Parathyroid adenoma (tissue), 2 donors: ENCODE measurements at regions not wholly inside any gene's neighbourhood (a gene's known extent, or its start where the extent isn't known, plus 50 kb on each side); places are given as distances from the start of the nearest gene placed in this dataset.
A peak's percentile ranks its signal among the peaks of the same experiment; 100 is the strongest.

Experiments used
- H2AFZ ChIP-seq: fragments of 300-600 bp; sonication (generic); one replicate; pipeline ENCODE4 v1.7.0; 2017; ENCODE audit warnings: antibody characterized with exemption, mild to moderate bottlenecking
- H3K27ac ChIP-seq: fragments of 300-600 bp; sonication (generic); one replicate; pipeline ENCODE4 v1.7.0; 2017
- H3K27me3 ChIP-seq: fragments of 300-600 bp; sonication (generic); one replicate; pipeline ENCODE4 v1.7.0; 2017; ENCODE audit warnings: low read length; ENCODE audit not compliant: control insufficient read depth, insufficient read depth
- H3K36me3 ChIP-seq: fragments of 300-600 bp; sonication (generic); one replicate; pipeline ENCODE4 v1.7.0; 2017; ENCODE audit warnings: low read length; ENCODE audit not compliant: control insufficient read depth, insufficient read depth
- H3K4me1 ChIP-seq: fragments of 300-600 bp; sonication (generic); one replicate; pipeline ENCODE4 v1.7.0; 2017; ENCODE audit warnings: control low read depth
- H3K4me2 ChIP-seq: fragments of 300-600 bp; sonication (generic); one replicate; pipeline ENCODE4 v1.7.0; 2017; ENCODE audit warnings: low read length
- H3K4me3 ChIP-seq: fragments of 300-600 bp; sonication (generic); one replicate; pipeline ENCODE4 v1.7.0; 2017; ENCODE audit warnings: low read depth, low read length
- H3K79me2 ChIP-seq: fragments of 300-600 bp; sonication (generic); one replicate; pipeline ENCODE4 v1.7.0; 2017; ENCODE audit warnings: control low read depth
- H3K9ac ChIP-seq: fragments of 300-600 bp; sonication (generic); one replicate; pipeline ENCODE4 v1.7.0; 2017; ENCODE audit warnings: mild to moderate bottlenecking
- H3K9me3 ChIP-seq: fragments of 300-600 bp; sonication (generic); one replicate; pipeline ENCODE4 v1.7.0; 2017; ENCODE audit warnings: low read length; ENCODE audit not compliant: control insufficient read depth
- TF ChIP-seq, protein P1 (sequence below): fragments of 300-600 bp; sonication (generic); IDR thresholded peaks from one replicate; pipeline ENCODE4 v1.7.0; 2017; ENCODE audit warnings: antibody characterized with exemption, mild to moderate bottlenecking
- donor health status: primary hyperparathyroidism.

DNA sequence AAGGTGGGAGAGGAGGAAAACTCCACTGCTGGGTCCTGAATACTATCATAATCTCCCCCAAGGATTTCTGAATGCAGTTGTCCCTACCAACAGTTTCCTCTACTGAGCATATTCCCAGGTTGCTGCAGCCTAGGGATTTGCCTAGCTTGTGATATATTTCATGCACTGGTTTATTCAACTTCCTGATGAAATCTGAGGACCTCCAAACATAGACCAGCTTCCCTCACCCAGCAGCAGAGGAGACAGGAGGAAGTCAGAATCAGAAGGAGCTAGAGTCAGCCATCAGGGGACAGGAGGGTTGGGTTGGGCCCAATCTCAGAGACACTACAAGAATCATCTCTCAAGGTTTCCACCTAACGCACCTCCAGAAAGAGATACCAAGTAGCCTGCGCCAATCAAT lies 138.4 kb upstream of the TOP1 start:
- H3K36me3 ChIP-seq, result no peaks in the 10 kb centered on the region
- H3K27me3 ChIP-seq, result no peaks in the 10 kb centered on the region
- no peak overlapping the region for H2AFZ ChIP-seq
- peaks cover 5% of the 10 kb centered on the region for H3K4me1 ChIP-seq
- no peak overlapping the region for H3K4me3 ChIP-seq
- TF ChIP-seq, protein P1, sequence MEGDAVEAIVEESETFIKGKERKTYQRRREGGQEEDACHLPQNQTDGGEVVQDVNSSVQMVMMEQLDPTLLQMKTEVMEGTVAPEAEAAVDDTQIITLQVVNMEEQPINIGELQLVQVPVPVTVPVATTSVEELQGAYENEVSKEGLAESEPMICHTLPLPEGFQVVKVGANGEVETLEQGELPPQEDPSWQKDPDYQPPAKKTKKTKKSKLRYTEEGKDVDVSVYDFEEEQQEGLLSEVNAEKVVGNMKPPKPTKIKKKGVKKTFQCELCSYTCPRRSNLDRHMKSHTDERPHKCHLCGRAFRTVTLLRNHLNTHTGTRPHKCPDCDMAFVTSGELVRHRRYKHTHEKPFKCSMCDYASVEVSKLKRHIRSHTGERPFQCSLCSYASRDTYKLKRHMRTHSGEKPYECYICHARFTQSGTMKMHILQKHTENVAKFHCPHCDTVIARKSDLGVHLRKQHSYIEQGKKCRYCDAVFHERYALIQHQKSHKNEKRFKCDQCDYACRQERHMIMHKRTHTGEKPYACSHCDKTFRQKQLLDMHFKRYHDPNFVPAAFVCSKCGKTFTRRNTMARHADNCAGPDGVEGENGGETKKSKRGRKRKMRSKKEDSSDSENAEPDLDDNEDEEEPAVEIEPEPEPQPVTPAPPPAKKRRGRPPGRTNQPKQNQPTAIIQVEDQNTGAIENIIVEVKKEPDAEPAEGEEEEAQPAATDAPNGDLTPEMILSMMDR, result no peak
- H3K9ac ChIP-seq, result no peak overlapping the region
- H3K27ac ChIP-seq, result no peak overlapping the region
- no peaks in the 10 kb centered on the region for H3K9me3 ChIP-seq
- H3K79me2 ChIP-seq, result no peaks in the 10 kb centered on the region
- no peak overlapping the region for H3K4me2 ChIP-seq

DNA sequence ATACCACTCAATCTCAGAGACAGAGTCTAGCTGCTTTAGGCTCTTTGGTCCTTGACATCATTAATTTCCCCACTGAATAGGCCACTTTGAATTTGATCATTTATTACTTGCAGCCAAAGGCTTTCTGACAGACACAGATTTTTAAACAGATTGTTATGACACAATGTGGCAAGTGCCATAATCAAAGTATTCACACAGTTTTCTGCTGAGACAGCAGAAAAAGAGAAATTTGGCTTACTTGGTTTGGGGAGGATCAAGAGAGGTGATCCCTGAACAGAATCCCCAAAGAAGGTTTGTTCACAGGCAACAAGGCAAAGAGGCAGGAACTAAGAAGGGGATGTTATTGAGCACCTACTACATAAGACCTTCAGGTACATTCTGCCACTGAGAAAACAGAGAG lies 138.0 kb upstream of the TOP1 start:
- TF ChIP-seq, protein P1, result no peak
- Histone ChIP-seq H3K4me2 (no peak overlapping the region), H2AFZ (no peak overlapping the region), H3K4me1 (peaks cover 5% of the 10 kb centered on the region), H3K9ac (no peak overlapping the region), H3K4me3 (no peak overlapping the region), H3K27me3 (no peaks in the 10 kb centered on the region), H3K9me3 (no peaks in the 10 kb centered on the region), H3K27ac (no peak overlapping the region), H3K36me3 (no peaks in the 10 kb centered on the region), H3K79me2 (no peaks in the 10 kb centered on the region)

DNA sequence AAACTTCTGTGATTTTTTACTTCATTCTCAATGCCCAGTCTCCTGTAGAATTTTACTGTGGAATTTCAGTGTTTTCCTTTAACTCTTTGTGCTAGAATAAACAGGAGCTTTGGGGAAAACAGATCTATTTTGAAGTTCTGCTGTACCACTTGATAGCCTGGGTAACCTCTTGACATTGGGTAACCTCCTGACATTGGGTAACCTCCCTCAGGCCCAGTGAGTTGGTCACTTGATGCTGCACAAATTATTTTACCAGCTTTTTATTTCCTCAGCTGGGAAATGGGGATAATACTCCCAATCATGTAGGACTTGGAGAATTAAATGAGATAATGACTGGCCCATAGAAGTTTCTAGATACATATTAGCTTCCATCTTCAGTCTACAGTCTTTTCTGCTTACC lies 137.3 kb upstream of the TOP1 start:
- no peaks in the 10 kb centered on the region for H3K9me3 ChIP-seq
- no peaks in the 10 kb centered on the region for H3K27me3 ChIP-seq
- no peaks in the 10 kb centered on the region for H3K79me2 ChIP-seq
- H3K27ac ChIP-seq, result no peak overlapping the region
- H3K36me3 ChIP-seq, result no peaks in the 10 kb centered on the region
- TF ChIP-seq, protein P1, result no peak
- no peak overlapping the region for H3K9ac ChIP-seq
- no peak overlapping the region for H3K4me3 ChIP-seq
- no peak overlapping the region for H3K4me2 ChIP-seq
- H2AFZ ChIP-seq, result no peak overlapping the region
- H3K4me1 ChIP-seq, result peaks cover 5% of the 10 kb centered on the region

DNA sequence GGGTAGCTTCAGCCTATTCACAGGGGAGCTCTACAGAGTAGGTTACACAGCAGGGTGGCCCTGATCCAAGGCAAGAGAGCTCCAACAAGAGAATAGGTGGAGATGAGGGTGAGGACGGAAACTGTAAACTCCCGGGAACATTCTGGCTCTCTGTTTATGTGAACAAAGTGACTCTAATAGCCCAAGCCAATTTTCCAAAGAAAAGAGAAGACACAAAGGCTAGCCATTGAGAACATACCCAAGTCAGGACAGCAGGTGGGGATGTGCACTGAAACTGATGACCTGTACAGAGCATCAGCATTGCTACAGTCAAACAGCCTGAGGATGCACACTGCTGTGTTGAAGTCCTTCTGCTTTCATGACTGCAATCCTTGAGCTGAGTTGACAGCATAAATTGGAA lies 136.0 kb upstream of the TOP1 start:
- H3K4me3 ChIP-seq, result no peak overlapping the region
- no peaks in the 10 kb centered on the region for H3K36me3 ChIP-seq
- no peaks in the 10 kb centered on the region for H3K79me2 ChIP-seq
- TF ChIP-seq, protein P1, result peak; percentile 25
- H3K27me3 ChIP-seq, result no peaks in the 10 kb centered on the region
- H3K9ac ChIP-seq, result no peak overlapping the region
- H2AFZ ChIP-seq, result no peak overlapping the region
- H3K4me2 ChIP-seq, result no peak overlapping the region
- no peak overlapping the region for H3K27ac ChIP-seq
- H3K9me3 ChIP-seq, result no peaks in the 10 kb centered on the region
- peaks cover 5% of the 10 kb centered on the region for H3K4me1 ChIP-seq

DNA sequence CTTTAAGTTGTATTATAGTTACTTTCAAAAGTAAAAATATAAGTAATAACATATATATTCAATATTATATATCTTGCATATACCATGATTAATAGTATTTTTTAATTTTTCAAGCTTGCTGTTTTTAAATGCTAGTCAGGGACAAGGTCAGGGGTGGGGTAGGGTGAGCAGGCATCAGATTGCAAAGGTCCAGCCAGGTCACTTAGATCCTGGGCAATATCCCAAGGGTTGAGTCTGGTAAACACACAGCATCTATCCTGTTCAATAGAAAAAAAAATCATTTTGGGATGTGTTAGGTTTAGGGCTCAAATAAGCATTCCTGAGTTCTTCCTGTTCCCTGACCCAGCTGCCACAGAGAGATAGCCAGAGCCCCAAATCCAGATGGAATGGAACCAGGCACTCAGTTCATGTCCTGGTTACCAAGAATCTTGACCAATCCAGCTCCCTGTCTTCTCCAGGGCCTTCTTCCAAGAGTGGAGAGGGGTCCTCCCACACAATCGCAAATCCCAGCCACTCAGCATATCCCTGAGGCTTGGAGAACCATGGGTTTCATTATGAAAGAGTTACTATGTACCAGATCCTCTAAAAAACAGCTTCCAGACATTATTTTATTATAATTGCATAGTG lies 134.9 kb upstream of the TOP1 start:
- H3K4me1 ChIP-seq, result peaks cover 5% of the 10 kb centered on the region
- no peaks in the 10 kb centered on the region for H3K9me3 ChIP-seq
- H3K9ac ChIP-seq, result no peak overlapping the region
- no peak overlapping the region for H2AFZ ChIP-seq
- H3K27me3 ChIP-seq, result no peaks in the 10 kb centered on the region
- H3K79me2 ChIP-seq, result no peaks in the 10 kb centered on the region
- no peak overlapping the region for H3K27ac ChIP-seq
- no peak overlapping the region for H3K4me2 ChIP-seq
- H3K36me3 ChIP-seq, result no peaks in the 10 kb centered on the region
- TF ChIP-seq, protein P1, result no peak
- H3K4me3 ChIP-seq, result no peak overlapping the region
